GM19351 (cell line): ENCODE measurements at regions not wholly inside any gene's neighbourhood (a gene's known extent, or its start where the extent isn't known, plus 50 kb on each side); places are given as distances from the start of the nearest gene placed in this dataset.

Experiments used
- ATAC-seq: cut with Tn5 transposase; IDR thresholded peaks from one replicate; pipeline ENCODE4 v1.9.1; 2021; ENCODE audit warnings: mild to moderate bottlenecking, moderate library complexity; ENCODE audit not compliant: unreplicated experiment

DNA sequence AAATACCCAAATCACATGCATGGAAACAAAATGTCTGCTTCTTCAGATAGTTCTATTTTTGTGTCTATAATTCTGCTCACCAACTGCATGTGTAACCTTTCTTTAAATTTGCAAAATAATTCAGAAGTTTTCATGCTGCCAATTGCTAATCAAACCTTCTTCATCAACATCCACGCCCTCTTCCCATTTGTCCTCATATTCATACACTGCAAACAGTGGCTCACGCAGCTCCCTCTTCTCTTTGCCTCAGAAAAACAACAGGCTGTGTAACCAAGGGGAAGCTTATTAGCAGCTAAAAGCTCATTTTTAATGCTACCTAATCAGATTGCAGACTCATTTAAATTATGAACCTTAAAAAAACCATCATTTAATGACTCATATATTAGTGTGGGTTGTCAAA, 555.0 kb upstream of the EPHA7 start:
- ATAC-seq, result no peak

DNA sequence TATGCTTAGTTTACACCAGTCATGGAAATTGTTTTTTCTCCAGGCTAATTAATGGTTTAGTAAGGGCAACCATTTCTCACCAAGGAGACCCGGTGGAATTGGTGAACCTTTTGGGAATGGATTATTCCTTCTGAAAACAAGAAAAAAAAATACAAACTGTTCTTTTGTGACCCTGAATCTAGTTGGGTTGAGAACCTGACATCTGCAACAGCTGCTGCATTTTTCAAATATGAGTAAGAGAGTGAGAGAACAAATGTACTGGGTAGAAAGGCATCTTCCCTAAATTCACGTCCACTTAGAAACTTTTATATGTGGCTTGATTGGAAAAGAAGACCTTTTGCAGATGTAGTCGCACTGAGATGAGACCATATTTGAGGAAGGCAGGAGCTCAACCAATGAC, 553.4 kb upstream of the EPHA7 start:
- no peak for ATAC-seq

DNA sequence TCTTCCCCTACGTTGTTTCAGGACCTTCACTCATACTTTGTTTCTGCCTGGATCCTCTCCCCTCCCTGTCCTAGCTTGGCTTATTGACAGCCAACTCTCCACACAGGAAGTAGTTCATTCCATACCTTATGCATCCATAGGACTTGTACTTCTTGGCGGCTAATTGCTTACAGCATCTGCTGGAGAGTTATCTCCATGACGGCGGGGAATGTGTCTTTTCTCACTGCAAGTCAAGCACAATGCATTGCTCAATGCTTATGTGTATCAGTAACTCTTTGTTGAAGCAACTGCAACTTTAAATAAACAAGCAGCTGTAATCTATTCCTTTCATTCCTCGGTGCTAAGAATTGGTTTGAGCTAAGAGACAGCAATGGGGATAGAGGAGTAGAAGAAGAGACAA, 551.3 kb upstream of the EPHA7 start:
- ATAC-seq, result no peak

DNA sequence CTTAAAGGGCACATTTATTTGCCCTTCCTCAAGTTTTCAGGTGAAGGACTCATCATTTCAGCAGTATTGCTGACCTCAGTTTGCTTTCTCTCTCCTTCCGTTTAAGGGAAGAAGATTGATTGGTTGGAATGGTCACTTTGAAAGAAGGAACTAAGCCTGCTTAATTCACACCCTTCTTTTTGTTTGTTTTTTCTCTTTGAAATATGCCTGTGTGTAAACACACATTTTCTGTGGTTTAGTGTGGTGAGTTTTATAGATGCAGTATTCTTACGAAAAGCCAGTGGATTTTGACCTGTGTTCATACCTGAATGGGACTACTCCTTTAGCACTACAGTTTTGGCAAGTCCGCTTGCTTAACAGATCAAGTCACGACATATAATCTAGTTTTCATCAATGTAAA, 548.8 kb upstream of the EPHA7 start:
- no peak for ATAC-seq

DNA sequence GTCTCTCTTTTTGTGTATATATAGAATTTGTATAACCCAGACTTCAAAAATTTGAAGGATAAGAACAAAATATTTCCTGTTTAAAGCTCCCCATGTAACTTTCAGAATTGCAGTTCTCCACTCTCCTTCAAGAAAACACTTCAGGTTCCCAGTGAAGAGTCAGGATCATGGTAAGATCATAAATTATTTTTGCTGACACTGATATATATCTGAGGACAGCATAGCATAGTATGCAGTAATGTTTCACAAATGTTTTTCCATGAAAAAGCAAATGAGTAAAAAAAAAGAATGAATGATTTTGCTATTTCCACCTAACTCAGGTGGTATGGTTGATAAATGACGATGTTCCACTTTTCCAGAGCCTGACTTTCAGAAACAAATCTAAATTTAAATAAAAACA, 545.6 kb upstream of the EPHA7 start:
- no peak for ATAC-seq

DNA sequence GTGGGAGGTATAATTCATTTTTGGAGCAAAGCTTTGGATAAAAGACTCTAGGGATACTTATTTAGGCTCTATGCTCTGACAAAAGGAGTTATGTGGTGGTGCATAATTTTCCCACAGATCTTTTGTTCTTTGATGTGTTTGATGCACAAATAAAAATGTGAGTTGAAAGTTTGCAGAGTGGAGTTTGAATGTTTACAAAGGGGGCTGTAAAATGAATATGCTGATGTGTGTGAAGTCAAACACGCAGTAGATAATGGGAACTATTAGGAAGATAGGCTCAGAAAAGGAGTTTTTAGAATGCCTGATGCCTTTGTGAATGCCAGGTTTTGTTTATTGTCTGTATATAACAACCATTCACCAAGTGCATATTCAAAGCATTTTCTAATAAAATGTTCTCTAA, 545.0 kb upstream of the EPHA7 start:
- no peak for ATAC-seq

DNA sequence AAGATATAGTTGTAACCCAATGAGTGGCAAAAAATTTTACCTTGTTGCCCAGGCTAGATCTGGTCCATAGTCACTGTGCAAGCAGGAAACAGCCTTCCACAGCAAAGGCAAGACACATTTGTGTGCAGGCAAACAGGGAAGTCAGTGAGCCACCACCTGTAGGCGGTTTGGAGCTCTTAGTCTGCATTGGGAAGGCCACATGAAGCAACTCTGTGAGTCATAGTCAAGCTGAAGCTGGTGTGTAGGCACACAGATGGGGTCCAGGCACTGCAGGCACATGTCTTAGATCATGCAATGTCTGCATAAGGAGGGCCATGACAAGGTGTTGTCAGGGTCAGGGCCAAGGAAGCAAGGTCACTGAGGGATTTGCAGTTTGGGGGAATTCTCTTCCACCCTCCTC, 543.2 kb upstream of the EPHA7 start:
- no peak for ATAC-seq

DNA sequence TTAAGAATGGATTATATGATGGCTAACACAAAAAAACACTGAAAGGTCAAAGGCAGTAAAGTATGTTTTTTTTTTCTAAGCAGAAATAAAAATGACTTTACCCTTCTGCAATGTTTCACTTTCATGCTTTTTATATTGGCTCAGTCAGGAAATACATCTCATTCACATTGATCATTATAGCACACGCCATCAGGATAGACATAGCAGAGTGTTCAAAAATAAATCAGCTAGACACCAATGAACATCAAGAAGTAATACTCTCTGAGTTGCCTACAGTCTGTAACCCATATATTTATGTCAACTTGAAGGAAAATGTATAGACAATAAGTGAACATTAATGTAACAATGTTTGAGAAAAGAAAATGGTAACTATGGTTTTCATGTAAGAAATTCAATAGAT, 535.2 kb upstream of the EPHA7 start:
- no peak for ATAC-seq

DNA sequence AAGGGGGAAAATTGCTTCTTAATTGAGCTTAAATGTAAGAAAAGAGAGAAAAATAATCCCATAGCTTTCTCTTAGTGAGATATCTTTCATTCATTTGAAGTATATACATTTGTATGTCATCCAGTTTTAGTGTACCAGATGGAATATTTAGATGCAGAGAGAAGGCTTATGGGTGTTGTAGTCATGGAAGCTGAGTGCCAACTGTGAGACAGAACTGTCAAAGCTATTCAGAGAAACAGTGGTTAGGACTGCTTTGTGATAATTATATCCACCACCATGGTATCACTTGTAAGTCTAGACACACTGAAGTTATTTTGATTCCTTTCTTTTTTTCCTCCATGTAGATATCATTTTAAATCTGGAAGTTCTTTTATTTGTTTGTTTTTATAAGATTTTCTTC, 524.3 kb upstream of the EPHA7 start:
- ATAC-seq, result no peak

DNA sequence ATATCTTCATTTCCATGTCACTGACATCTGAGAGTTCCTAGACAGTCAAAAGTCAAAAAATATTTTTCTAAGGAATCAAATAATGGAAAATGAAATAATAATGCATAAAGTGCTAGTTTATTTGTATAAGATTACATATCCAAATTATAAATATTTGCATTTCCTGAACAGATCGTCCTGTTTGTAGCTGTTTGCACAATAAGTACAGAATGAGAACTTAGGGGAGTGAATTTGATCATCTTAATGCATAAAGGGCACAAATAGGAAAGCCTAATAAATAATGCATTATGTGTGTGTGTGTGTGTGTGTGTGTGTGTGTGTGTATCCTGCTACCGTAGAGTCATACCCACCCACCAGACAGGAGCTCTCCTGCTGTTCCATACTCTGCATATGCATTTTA, 521.0 kb upstream of the EPHA7 start:
- ATAC-seq, result no peak

DNA sequence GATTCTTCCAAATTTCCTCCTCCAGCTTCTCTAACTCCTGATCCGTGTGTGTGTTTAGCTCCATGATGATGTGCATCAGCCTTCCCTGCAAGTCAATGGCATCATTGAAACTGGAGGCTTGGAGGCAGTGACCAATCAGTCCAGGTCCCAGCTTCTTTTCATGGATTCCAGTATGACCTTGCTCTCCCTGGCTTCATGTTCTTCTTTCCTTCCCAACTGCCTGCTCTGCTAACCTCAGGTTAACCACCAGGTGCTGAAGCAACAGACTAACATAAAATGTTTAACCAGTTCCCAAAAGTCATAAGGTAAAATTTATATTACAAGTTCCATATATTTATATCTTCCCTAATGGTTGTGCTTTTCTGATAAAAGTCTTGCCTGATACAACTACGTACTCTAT, 512.8 kb upstream of the EPHA7 start:
- ATAC-seq, result no peak

DNA sequence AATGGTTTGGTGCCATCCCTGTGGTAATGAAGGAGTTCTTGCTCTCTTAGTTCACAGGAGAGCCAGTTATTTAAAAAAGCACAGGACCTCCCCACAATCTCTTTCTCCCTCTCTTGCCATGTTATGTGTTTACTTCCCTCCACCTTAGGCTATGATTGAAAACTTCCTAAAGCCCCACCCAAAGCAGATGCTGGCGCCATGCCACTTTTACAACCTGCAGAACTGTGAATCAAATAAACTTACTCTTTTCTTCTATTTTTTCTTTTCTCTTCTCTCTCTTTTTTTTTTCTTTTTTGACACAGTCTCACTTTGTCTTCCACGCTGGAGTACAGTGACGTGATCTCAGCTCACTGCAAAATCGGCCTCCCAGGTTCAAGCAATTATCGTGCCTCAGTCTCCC, 508.4 kb upstream of the EPHA7 start:
- ATAC-seq, result no peak

DNA sequence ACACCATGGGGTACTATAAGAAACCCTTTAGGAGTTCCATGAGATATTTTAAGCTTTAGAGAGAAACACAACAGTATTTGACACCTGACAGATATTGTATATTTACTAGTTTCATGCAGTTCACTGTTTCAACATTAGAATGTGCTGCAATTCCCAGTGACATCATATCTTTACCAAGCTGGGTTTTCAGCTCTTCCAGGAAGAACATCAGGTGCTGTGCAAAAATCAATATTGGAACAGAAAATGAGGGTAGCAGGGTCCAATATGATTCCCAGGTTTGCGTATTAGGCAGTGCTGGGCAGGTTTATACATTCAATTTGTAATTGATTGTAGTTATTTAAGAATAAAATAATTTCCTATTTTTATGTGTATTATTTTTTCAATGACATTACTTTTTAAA, 500.0 kb upstream of the EPHA7 start:
- ATAC-seq, result no peak

DNA sequence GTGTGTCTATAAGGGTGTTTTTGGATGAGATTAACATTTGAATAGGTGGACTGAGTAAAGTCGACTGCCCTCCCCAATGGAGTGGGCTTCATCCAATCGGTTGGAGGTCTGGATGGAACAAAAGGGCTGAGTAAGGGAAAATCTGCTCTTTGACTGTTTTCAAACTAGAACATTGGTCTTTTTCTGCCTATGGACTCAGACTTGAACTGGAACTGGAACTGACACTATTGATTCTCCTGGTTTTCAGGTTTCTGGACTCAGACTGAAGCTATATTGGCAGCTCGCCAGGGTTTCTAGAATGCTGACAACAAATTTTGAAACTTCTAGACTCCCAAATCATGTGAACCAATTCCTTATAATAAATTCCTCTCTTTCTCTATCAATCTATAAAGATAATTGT, 498.9 kb upstream of the EPHA7 start:
- ATAC-seq, result no peak

DNA sequence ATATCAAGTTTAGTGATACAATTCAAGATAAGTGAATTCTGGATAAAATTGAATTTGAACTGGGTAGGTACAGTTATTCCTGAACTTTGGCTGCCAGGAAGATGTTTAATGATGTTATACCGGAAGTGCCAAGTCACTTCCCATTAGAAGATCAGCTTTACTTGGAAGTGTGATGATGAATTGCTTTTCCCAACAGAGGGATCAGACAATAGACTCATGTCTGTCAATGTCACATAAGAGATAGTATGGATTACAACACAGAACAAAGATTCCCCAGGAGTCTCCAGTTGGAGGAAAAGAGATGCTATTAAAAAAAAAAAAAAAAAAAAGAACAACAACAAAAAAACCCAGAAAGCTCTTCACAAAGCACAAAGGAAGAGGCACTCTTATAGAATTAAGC, 497.9 kb upstream of the EPHA7 start:
- no peak for ATAC-seq

DNA sequence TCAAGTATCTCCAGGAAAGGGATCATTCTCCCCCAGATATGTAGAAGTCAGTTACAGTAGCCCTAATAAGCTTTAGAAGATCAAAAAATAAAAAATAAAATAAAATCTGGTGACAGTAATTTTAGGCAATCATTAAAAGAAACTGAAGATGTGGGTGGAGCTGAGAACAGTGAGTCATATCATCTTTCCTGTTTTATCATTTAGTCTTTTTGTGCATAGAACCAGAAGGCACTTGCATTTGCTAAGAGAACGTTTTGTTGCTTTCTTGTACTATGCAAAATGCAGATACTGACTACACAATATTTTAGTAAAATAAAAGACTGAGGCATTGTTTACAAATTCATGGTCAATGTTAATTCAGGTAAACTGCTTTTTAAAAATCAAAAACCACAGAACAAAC, 497.4 kb upstream of the EPHA7 start:
- no peak for ATAC-seq

DNA sequence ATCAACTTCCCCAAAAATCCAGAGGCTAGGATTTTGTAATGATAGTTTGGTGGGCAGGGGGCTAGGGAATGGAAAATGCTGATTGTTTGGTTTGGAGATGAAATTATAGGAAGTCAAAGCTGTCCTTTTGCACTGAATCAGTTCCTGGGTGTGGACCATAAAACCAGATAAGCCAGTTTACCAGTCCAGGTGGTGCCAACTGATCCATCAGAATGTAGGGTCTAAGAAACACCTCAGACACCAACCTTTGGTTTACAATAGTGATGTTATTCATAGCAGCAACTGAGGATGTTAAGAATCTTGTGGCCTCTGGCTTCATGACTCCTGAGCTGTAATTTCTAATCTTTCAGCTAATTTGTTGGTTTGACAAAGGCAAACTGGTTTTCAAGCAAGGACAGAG, 496.6 kb upstream of the EPHA7 start:
- ATAC-seq, result no peak

DNA sequence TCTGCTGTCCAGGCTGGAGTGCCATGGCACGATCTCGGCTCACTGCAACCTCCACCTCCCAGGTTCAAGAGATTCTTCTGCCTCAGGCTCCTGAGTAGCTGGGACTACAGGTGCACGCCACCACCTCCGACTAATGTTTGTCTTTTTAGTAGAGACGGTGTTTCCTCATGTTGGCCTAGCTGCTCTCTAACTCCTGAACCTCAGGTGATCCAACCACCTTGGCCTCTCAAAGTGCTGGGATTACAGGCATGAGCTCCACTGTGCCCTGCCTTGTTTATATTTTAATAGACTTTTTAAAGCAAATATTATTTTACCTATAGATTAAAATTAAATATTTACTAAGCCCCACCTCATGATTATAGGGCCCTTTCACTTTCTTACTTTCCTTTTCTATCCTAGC, 483.2 kb upstream of the EPHA7 start:
- ATAC-seq, result no peak

DNA sequence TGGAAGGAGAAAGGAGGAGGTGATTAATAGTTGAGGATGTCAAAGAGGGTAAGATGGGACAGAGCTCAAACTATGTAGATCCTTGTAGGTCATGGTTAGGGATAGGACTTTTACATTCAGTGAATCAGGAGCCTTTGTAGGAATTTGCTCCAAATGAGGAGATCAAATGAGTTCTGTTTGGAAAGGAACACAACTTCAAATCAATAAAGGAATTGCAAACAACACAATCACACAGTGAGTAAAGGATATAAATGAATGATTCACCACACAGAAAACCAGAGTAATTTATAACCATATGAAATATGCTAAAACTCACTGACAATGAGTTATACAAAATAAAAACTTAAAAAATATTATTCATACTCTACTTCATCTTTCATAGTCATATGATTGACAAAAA, 480.8 kb upstream of the EPHA7 start:
- ATAC-seq, result no peak

DNA sequence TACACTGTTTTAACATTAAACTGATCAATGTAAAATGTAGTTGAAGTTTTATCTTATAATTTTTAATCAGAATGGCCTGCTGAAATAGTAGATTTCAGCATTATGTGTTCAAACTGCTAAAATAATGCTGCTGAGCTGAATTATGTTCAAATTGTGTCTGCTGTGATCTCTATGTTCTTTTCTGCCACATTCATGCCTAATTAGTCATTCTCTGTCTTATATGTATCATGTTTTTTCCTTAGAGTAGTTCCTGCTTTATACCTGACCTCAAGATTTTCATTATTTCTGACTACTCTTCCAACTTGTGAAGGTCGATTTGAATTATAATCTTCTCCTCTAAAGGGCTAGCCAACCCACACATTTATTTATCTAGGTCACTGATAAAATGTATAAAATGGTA, 476.7 kb upstream of the EPHA7 start:
- no peak for ATAC-seq

DNA sequence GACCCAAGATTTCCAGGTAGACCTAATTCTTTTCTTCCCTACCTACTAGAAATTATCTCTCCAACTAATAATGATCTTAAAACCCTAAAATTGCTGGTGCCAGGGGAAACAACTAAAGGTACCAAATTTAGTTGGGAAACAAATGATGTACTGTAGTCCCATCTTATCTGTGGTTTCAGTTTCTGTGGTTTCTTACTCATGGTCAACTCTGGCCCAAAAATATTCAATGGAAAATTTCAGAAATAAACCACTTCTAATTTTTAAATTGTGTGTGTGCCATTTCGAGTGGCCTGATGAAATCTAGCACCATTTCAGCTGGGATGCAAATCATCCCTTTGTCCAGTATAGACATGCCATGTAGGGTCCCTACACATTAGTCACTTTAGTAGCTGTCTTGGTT, 475.2 kb upstream of the EPHA7 start:
- ATAC-seq, result no peak

DNA sequence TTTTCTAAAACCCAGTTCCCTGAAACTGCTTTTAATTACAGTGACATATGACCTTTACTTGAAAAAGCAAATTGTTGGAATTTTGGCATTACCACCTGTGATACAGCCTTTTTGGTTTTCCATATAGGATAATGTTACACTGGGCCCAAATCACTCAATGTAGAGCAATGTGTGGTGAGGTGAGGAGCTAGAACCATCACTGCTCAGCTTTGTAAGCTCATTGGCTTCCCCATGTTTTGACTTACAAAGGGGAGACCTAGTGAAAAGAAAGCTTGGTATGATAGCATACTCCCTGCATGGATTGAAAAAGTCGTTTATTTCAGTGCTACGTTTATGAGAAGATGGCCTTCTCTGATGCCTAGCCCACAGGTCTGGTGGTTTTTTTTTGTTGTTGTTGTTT, 470.4 kb upstream of the EPHA7 start:
- ATAC-seq, result no peak

DNA sequence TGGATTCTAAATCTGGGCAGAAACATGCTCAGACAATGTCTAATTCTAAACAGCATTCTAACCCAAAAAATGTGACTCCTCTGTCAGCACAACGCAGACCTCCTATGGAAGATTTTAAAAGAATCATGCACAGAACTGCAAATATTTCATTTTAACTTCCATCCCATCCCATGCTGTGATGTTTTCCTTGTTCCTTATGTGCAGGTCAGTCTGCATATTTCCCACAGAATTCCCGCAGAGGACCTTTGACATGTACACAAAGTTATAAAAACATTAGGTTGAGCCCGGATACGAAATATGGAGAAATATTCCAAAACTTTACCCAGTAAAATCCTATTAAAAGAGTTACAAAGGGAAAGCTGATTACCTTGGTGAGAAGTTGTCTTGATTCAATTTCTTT, 467.1 kb upstream of the EPHA7 start:
- ATAC-seq, result no peak

DNA sequence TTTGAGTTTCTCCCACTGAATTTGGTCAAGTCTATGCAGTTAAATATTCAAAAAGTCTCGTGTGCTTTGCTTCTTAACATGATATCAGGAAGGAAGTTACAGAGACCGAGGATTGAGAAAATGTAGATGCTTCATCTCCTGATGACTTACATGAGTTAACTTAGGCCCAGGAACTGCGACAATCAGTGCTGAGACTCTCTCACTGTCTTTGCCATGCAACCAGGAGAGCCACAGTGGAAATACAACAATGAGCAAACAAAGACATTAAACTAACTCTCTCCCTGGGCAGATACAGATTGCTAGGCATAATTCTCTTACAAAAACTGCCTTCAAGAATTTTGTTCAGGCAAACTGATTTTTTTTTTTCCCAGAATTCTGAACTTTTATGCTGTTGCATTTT, 440.6 kb upstream of the EPHA7 start:
- no peak for ATAC-seq
